ENCODE measurements at regions not wholly inside any gene's neighbourhood (a gene's known extent, or its start where the extent isn't known, plus 50 kb on each side); places are given as distances from the start of the nearest gene placed in this dataset.

DNA sequence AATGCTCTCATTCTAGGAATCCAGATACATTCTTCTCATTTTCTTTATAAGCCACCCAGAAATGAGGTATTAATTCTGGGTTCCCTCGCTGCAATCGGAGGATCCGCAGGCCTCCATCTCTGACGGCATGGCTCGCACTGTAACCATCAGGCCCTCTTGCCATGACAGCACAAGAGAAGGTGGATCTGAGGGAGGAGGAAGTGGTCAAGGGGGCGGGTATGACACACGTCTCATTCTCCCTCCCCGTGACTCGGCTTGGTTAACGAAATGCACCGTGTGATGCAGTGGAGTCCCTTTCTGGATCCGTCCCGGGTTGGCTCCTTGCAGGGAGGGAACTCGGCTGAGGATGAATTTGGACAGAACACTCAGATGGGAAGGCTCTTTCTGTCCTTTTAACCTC, 280.2 kb downstream of the TCERG1L start:
- POLR2A ChIA-PET (ENCODE audit: unreplicated experiment): no interaction called here
- 75% methylated on average over 4 of the region's 14 CpGs; no CpG with 5 or more reads in 1 of the 2 experiments for WGBS, 2 experiments (ENCODE audit: extremely low coverage in 2 of 2, insufficient read length in 1 of 2)
- dilution Hi-C loops (cut with HindIII; ENCODE audit: low sequenced_read_pairs, unreplicated experiment): no loop called here

More for the DNA sequence above, 280.2 kb downstream of the TCERG1L start:
- CTCF ChIA-PET: no interaction called here
- Histone ChIP-seq H4K91ac (ENCODE audit: insufficient read depth, low read depth, low read length) (no peak overlapping the region), H2BK5ac (ENCODE audit: low read depth, low read length, poor library complexity, severe bottlenecking) (no peak overlapping the region), H3K18ac (ENCODE audit: low read depth, low read length) (no peak overlapping the region), H3K9ac (ENCODE audit: low read depth, low read length) (no peak overlapping the region), H4K20me1 (ENCODE audit: insufficient read depth, low read length) (no peaks in the 10 kb centered on the region), H3K14ac (replicated peaks; ENCODE audit: low read depth, low read length) (no peak overlapping the region), H3K4me3 (ENCODE audit: insufficient read depth, low read depth, low read length) (no peak overlapping the region), H2BK120ac (ENCODE audit: low read depth, low read length) (no peak overlapping the region), H3K4me2 (ENCODE audit: low read depth, low read length) (no peak overlapping the region), H3K56ac (ENCODE audit: extremely low read depth, insufficient read depth, low read length) (no peak overlapping the region), H2AFZ (replicated peaks; ENCODE audit: low read length, poor library complexity) (no peak overlapping the region), H3K4me1 (ENCODE audit: control insufficient read depth, insufficient read depth, low read length) (no peaks in the 10 kb centered on the region), H3K36me3 (ENCODE audit: control insufficient read depth, insufficient read depth, low read length) (no peaks in the 10 kb centered on the region), H2BK15ac (ENCODE audit: low read depth, low read length) (no peak overlapping the region), H3K9me3 (ENCODE audit: control insufficient read depth, insufficient read depth, low read length) (peaks cover 34% of the 10 kb centered on the region), H2AK5ac (ENCODE audit: low read depth, low read length) (no peak overlapping the region), H4K8ac (ENCODE audit: low read depth in 2 of 2, low read length in 2 of 2) (no peak overlapping the region), H3K27me3 (ENCODE audit: control insufficient read depth, insufficient read depth, low read length) (no peaks in the 10 kb centered on the region), H3K23ac (ENCODE audit: low read depth, low read length) (no peak overlapping the region), H3K27ac (ENCODE audit: insufficient read depth, low read length) (no peak overlapping the region), H3K9me1 (ENCODE audit: insufficient read depth, low read length) (no peaks in the 10 kb centered on the region), H3K79me1 (ENCODE audit: low read depth in 1 of 2, low read length in 2 of 2) (no peaks in the 10 kb centered on the region), H4K5ac (ENCODE audit: low read depth, low read length) (no peak overlapping the region), H3K4ac (ENCODE audit: low read depth, low read length) (no peak overlapping the region), H2BK20ac (ENCODE audit: low read depth, low read length) (no peak overlapping the region), H2AK9ac (replicated peaks; ENCODE audit: low read depth, low read length, poor library complexity) (no peak overlapping the region)
- ATAC-seq (ENCODE audit: low read depth) (no peak), DNase-seq (no peak)
- TF ChIP-seq USF2 (IDR thresholded peaks at IDR 0.05; ENCODE audit: low read depth, low read length) (no peak), BHLHE40 (IDR thresholded peaks at IDR 0.05; ENCODE audit: low read depth, low read length) (no peak), MXI1 (IDR thresholded peaks at IDR 0.05; ENCODE audit: borderline replicate concordance, low read depth, low read length) (no peak), POLR2A (IDR thresholded peaks at IDR 0.05; ENCODE audit: low read depth, low read length) (no peak), RAD21 (IDR thresholded peaks at IDR 0.05; ENCODE audit: low read length) (no peak), NFE2L2 (IDR thresholded peaks at IDR 0.05; ENCODE audit: low read depth, low read length) (no peak)
- TF ChIP-seq, protein P1, sequence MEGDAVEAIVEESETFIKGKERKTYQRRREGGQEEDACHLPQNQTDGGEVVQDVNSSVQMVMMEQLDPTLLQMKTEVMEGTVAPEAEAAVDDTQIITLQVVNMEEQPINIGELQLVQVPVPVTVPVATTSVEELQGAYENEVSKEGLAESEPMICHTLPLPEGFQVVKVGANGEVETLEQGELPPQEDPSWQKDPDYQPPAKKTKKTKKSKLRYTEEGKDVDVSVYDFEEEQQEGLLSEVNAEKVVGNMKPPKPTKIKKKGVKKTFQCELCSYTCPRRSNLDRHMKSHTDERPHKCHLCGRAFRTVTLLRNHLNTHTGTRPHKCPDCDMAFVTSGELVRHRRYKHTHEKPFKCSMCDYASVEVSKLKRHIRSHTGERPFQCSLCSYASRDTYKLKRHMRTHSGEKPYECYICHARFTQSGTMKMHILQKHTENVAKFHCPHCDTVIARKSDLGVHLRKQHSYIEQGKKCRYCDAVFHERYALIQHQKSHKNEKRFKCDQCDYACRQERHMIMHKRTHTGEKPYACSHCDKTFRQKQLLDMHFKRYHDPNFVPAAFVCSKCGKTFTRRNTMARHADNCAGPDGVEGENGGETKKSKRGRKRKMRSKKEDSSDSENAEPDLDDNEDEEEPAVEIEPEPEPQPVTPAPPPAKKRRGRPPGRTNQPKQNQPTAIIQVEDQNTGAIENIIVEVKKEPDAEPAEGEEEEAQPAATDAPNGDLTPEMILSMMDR (conservative IDR thresholded peaks at IDR 0.05; ENCODE audit: low read depth, low read length): no peak
- intact Hi-C loops (cut with micrococcal nuclease) (no loop called here), in situ Hi-C loops (cut with MboI; ENCODE audit: low sequenced_read_pairs) (no loop called here)
- BruUV-seq (replicated peaks): no TSS peak
